ENCODE measurements at regions not wholly inside any gene's neighbourhood (a gene's known extent, or its start where the extent isn't known, plus 50 kb on each side); places are given as distances from the start of the nearest gene placed in this dataset.

- no peak for TF ChIP-seq TFAM (CRISPR knock-in tag; conservative IDR thresholded peaks at IDR 0.05)
- no peak for TF ChIP-seq DIDO1 (tag; IDR thresholded peaks at IDR 0.05; ENCODE audit: low read depth)
- no peak for TF ChIP-seq ZNF740 (CRISPR knock-in tag; IDR thresholded peaks at IDR 0.05)
- no peak for TF ChIP-seq ZNF740 (tag; IDR thresholded peaks at IDR 0.05)
- TF ChIP-seq CCAR2 (IDR thresholded peaks at IDR 0.05; ENCODE audit: low read depth, low read length), result no peak
- no peak for TF ChIP-seq TBL1XR1 (IDR thresholded peaks at IDR 0.05; ENCODE audit: low read length in 2 of 2)
- no peak for TF ChIP-seq ZNF57 (CRISPR knock-in tag; IDR thresholded peaks at IDR 0.05)
- TF ChIP-seq ZNF717 (CRISPR knock-in tag; IDR thresholded peaks at IDR 0.05), result no peak
- TF ChIP-seq GTF3C2 (IDR thresholded peaks at IDR 0.05; ENCODE audit: borderline replicate concordance, extremely low read depth, insufficient read length), result no peak
- no peak for TF ChIP-seq TCF15 (CRISPR knock-in tag; IDR thresholded peaks at IDR 0.05)
- no peak for TF ChIP-seq CHD2 (IDR thresholded peaks at IDR 0.05; ENCODE audit: low read depth, low read length)
- TF ChIP-seq HMGN3 (IDR thresholded peaks at IDR 0.05; ENCODE audit: borderline replicate concordance, extremely low read depth, insufficient read length, low read depth, low read length), result no peak
- TF ChIP-seq POLR2AphosphoS5 (IDR thresholded peaks at IDR 0.05; ENCODE audit: control insufficient read depth, insufficient read depth, low read depth, low read length), result no peak
- TF ChIP-seq FOXP4 (CRISPR knock-in tag; IDR thresholded peaks at IDR 0.05; ENCODE audit: borderline replicate concordance), result no peak
- no peak for TF ChIP-seq SMARCA4 (IDR thresholded peaks at IDR 0.05)
- no peak for TF ChIP-seq CREB3 (tag; conservative IDR thresholded peaks at IDR 0.05; ENCODE audit: low read depth)
- peak; percentile 83; the same call in 1 of the 2 replicates for TF ChIP-seq SMARCA5 (IDR thresholded peaks at IDR 0.05)
- no peak for TF ChIP-seq HNRNPUL1 (IDR thresholded peaks at IDR 0.05; ENCODE audit: low read length)
- TF ChIP-seq EP300 (IDR thresholded peaks at IDR 0.05; ENCODE audit: low read length), result no peak
- TF ChIP-seq NR2C2 (CRISPR knock-in tag; IDR thresholded peaks at IDR 0.05), result no peak
- no peak; the same call in 1 of the 2 replicates for TF ChIP-seq NR2C2 (tag; IDR thresholded peaks at IDR 0.05)
These were observed 116.1 kb downstream of the FAM53A start (continued) for GRCh38 chr4:1567808-1568581.

All from K562 (cell line).